Upper lobe of left lung (tissue), 4 donors: ENCODE measurements at regions not wholly inside any gene's neighbourhood (a gene's known extent, or its start where the extent isn't known, plus 50 kb on each side); places are given as distances from the start of the nearest gene placed in this dataset.

Experiments used
- CTCF ChIP-seq, 6 experiments: fragments of 450-650 bp in 4 of 6; fragments of 200-600 bp in 2 of 6; sonication (generic) in 2 of 6; IDR thresholded peaks; one replicate each; pipeline ENCODE4 v1.5.1; 2016 to 2019; ENCODE audit warnings: antibody characterized with exemption in 6 of 6
- EP300 ChIP-seq, 4 donors: sonication (generic); formaldehyde crosslinking; IDR thresholded peaks; one replicate each; pipeline ENCODE4 v1.5.1; 2017; ENCODE audit warnings: antibody characterized with exemption in 4 of 4, control low read depth in 2 of 4
- POLR2A ChIP-seq, 4 donors: fragments of 450-650 bp; IDR thresholded peaks; one replicate each; pipeline ENCODE4 v1.5.1; 2016 to 2017; ENCODE audit warnings: antibody characterized with exemption in 4 of 4, mild to moderate bottlenecking in 2 of 4
- POLR2AphosphoS5 ChIP-seq, 2 donors: sonication (generic); formaldehyde crosslinking; IDR thresholded peaks; one replicate each; pipeline ENCODE4 v1.5.1; 2017; ENCODE audit warnings: antibody characterized with exemption in 2 of 2

GRCh38 chr22:49601614-49602321 is 225.9 kb downstream of the BRD1 start:
- TF ChIP-seq POLR2AphosphoS5 (IDR thresholded peaks at IDR 0.05) (no peak), CTCF (IDR thresholded peaks at IDR 0.05) (no peak), EP300 (IDR thresholded peaks at IDR 0.05) (no peak), POLR2A (IDR thresholded peaks at IDR 0.05) (no peak)
